ENCODE measurements at regions not wholly inside any gene's neighbourhood (a gene's known extent, or its start where the extent isn't known, plus 50 kb on each side); places are given as distances from the start of the nearest gene placed in this dataset.
"Not testable (repeated sequence)": the region's sequence is repeated elsewhere in the genome, so short reads cannot be mapped to it uniquely, and the experiment has no call there.

DNA sequence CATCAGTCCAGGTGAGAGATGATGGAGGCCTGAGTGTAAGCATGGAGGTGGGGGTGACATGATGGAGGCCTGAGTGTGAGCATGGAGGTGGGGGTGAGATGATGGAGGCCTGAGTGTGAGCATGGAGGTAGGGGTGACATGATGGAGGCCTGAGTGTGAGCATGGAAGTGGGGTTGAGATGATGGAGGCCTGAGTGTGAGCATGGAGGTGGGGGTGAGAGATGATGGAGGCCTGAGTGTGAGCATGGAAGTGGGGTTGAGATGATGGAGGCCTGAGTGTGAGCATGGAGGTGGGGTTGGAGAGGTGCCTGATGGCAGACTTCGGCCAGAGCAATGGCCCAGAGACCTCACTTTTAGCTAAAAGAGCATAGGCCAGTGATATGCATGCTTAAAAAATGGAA is 269.9 kb upstream of the PLPP4 start:
- TF ChIP-seq, protein P1, sequence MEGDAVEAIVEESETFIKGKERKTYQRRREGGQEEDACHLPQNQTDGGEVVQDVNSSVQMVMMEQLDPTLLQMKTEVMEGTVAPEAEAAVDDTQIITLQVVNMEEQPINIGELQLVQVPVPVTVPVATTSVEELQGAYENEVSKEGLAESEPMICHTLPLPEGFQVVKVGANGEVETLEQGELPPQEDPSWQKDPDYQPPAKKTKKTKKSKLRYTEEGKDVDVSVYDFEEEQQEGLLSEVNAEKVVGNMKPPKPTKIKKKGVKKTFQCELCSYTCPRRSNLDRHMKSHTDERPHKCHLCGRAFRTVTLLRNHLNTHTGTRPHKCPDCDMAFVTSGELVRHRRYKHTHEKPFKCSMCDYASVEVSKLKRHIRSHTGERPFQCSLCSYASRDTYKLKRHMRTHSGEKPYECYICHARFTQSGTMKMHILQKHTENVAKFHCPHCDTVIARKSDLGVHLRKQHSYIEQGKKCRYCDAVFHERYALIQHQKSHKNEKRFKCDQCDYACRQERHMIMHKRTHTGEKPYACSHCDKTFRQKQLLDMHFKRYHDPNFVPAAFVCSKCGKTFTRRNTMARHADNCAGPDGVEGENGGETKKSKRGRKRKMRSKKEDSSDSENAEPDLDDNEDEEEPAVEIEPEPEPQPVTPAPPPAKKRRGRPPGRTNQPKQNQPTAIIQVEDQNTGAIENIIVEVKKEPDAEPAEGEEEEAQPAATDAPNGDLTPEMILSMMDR (IDR thresholded peaks at IDR 0.05): not testable (repeated sequence)
- not testable (repeated sequence) for TF ChIP-seq EZH2phosphoT487 (IDR thresholded peaks at IDR 0.05)

Data from neural progenitor cell (in vitro differentiated cells).